Activated CD4-positive, alpha-beta T cell treated with anti-CD3 and anti-CD28 coated beads for 1 hour (primary cell): ENCODE measurements at regions not wholly inside any gene's neighbourhood (a gene's known extent, or its start where the extent isn't known, plus 50 kb on each side); places are given as distances from the start of the nearest gene placed in this dataset.

Source experiments
- DNase-seq: peaks from one replicate; pipeline ENCODE4 v3.0.0-alpha.2; 2020

- DNase-seq = no peak
Observed at GRCh38 chr2:129297430-129297829, 682.0 kb upstream of the RAB6C start.

- DNase-seq = no peak
Observed at GRCh38 chr2:129299338-129299737, 680.1 kb upstream of the RAB6C start.

- DNase-seq = no peak
Observed at GRCh38 chr2:129299756-129300155, 679.7 kb upstream of the RAB6C start.

- no peak for DNase-seq
Observed at GRCh38 chr2:129300456-129300855, 679.0 kb upstream of the RAB6C start.

GRCh38 chr2:129301431-129301913 lies 678.0 kb upstream of the RAB6C start:
- DNase-seq = no peak

GRCh38 chr2:129302106-129302505 lies 677.4 kb upstream of the RAB6C start:
- DNase-seq = no peak

GRCh38 chr2:129302561-129303183 lies 676.8 kb upstream of the RAB6C start:
- no peak for DNase-seq

GRCh38 chr2:129314120-129314519 lies 665.3 kb upstream of the RAB6C start:
- no peak for DNase-seq

- DNase-seq = no peak
Observed at GRCh38 chr2:129318581-129319421, 660.7 kb upstream of the RAB6C start.

GRCh38 chr2:129319422-129319717 lies 660.1 kb upstream of the RAB6C start:
- no peak for DNase-seq

GRCh38 chr2:129320288-129320687 lies 659.2 kb upstream of the RAB6C start:
- no peak for DNase-seq

- no peak for DNase-seq
Observed at GRCh38 chr2:129324349-129324748, 655.1 kb upstream of the RAB6C start.

- no peak for DNase-seq
Observed at GRCh38 chr2:129325151-129325550, 654.3 kb upstream of the RAB6C start.

- no peak for DNase-seq
Observed at GRCh38 chr2:129329574-129329973, 649.9 kb upstream of the RAB6C start.

GRCh38 chr2:129330504-129330903 lies 649.0 kb upstream of the RAB6C start:
- DNase-seq = no peak

- no peak for DNase-seq
Observed at GRCh38 chr2:129331638-129332037, 647.8 kb upstream of the RAB6C start.

- DNase-seq = no peak
Observed at GRCh38 chr2:129334128-129334527, 645.3 kb upstream of the RAB6C start.

- no peak for DNase-seq
Observed at GRCh38 chr2:129334696-129335410, 644.6 kb upstream of the RAB6C start.

GRCh38 chr2:129336276-129336675 lies 643.2 kb upstream of the RAB6C start:
- no peak for DNase-seq

- DNase-seq = no peak
Observed at GRCh38 chr2:129337076-129337475, 642.4 kb upstream of the RAB6C start.

- DNase-seq = no peak
Observed at GRCh38 chr2:129345540-129345939, 633.9 kb upstream of the RAB6C start.

- DNase-seq = no peak
Observed at GRCh38 chr2:129347486-129348217, 631.8 kb upstream of the RAB6C start.

GRCh38 chr2:129354631-129355030 lies 624.8 kb upstream of the RAB6C start:
- DNase-seq = no peak
